ENCODE measurements at regions not wholly inside any gene's neighbourhood (a gene's known extent, or its start where the extent isn't known, plus 50 kb on each side); places are given as distances from the start of the nearest gene placed in this dataset.

DNA sequence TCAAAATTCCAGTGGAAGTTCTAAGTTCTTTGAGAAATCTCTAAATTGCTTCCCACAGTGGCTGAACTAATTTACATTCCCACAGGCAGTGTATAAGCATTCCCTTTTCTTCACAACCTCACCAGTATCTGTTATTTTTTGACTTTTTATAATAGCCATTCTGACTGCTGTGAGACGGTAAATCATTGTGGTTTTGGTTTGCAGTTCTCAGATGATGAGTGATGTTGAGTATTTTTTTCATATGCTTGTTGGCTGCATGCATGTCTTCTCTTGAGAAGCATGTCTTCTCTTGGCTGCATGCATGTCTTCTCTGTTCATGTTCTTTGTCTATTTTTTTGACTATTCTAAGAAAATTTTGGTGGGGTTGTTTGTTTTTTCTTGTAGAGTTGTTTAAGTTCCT lies 499.6 kb upstream of the CCDC54 start:
- TF ChIP-seq, protein P1, sequence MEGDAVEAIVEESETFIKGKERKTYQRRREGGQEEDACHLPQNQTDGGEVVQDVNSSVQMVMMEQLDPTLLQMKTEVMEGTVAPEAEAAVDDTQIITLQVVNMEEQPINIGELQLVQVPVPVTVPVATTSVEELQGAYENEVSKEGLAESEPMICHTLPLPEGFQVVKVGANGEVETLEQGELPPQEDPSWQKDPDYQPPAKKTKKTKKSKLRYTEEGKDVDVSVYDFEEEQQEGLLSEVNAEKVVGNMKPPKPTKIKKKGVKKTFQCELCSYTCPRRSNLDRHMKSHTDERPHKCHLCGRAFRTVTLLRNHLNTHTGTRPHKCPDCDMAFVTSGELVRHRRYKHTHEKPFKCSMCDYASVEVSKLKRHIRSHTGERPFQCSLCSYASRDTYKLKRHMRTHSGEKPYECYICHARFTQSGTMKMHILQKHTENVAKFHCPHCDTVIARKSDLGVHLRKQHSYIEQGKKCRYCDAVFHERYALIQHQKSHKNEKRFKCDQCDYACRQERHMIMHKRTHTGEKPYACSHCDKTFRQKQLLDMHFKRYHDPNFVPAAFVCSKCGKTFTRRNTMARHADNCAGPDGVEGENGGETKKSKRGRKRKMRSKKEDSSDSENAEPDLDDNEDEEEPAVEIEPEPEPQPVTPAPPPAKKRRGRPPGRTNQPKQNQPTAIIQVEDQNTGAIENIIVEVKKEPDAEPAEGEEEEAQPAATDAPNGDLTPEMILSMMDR (IDR thresholded peaks at IDR 0.05; ENCODE audit: low read depth, low read length), result no peak
- H3K4me3 ChIP-seq (ENCODE audit: low read depth, low read length), result no peak overlapping the region

DNA sequence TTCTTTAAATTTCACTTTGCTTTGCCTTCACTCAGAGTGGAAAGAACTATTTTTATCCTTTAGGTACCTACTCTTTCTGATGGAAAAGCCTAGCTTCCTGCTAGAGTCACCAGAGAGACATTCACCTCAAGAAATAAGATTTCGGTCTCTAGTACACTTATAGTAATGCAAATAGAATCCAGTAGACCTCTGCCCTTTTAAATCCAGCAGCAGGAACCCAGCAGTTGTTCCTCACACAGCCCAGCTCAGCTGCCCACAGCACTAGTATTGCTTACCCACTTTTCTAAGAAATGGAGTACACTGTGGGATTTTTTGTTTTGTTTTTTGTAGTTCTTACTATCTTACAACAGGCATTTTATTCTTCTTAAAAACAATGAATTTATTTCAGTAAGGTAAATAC lies 497.0 kb upstream of the CCDC54 start:
- no peak overlapping the region for H3K4me3 ChIP-seq (ENCODE audit: low read depth, low read length)
- TF ChIP-seq, protein P1 (IDR thresholded peaks at IDR 0.05; ENCODE audit: low read depth, low read length), result no peak

DNA sequence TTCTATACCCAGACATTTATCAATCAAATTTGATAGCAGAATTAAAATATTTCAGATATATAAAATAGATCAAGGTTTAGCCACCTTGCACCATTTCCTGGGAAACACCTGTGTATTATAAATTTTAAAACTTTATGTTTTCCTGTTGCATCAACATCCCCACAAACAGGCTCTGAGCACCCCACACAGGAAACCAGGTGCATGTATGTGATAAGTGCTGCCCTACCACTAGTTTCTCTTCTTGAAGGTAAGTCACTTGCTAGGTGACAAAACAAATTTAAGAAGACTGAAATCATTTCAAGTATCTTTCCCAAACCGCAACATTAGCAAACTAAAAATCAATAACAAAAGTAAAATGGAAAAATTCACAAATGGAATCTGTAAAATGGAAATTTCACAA lies 496.1 kb upstream of the CCDC54 start:
- TF ChIP-seq, protein P1 (IDR thresholded peaks at IDR 0.05; ENCODE audit: low read depth, low read length), result no peak

DNA sequence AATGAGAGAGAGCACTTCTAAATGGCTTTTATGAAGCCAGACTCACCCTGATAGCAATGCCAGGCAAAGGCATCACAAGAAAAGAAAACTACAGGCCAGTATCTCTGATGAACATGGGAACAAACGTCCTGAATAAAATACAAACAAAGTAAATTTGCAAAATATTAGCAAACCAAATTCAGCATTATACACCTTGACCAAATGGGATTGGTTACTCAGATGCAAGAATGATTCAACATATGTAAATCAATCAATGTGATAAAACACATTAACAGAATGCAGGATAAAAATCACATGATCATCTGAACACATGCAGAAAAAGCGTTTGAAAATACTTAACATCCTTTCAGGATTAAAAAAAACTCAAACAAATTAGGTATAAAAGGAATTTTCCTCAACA lies 494.9 kb upstream of the CCDC54 start:
- TF ChIP-seq, protein P1 (IDR thresholded peaks at IDR 0.05; ENCODE audit: low read depth, low read length), result no peak
- H3K4me3 ChIP-seq (ENCODE audit: low read depth, low read length), result no peak overlapping the region

More for the DNA sequence above, 496.1 kb upstream of the CCDC54 start:
- H3K4me3 ChIP-seq (ENCODE audit: low read depth, low read length), result no peak overlapping the region

DNA sequence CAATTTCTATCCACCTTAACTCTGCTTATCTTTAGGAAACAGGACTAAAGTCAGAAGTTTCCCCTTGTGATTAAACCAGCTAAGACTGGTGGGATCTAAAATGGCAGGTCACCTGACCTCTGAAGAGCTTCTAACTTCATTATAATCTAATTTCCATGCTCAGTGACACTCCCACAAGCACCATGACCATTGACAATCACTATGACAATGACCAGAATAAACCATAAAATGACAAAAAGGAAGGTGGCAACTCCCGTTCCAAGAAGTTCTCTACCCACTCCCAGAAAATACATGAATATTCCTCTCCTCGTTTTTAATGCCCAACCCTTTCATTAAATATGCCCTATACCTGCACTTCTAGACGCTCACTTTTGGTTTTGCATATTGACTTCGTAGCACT lies 471.2 kb upstream of the CCDC54 start:
- TF ChIP-seq, protein P1 (IDR thresholded peaks at IDR 0.05; ENCODE audit: low read depth, low read length), result no peak
- H3K4me3 ChIP-seq (ENCODE audit: low read depth, low read length), result no peak overlapping the region

DNA sequence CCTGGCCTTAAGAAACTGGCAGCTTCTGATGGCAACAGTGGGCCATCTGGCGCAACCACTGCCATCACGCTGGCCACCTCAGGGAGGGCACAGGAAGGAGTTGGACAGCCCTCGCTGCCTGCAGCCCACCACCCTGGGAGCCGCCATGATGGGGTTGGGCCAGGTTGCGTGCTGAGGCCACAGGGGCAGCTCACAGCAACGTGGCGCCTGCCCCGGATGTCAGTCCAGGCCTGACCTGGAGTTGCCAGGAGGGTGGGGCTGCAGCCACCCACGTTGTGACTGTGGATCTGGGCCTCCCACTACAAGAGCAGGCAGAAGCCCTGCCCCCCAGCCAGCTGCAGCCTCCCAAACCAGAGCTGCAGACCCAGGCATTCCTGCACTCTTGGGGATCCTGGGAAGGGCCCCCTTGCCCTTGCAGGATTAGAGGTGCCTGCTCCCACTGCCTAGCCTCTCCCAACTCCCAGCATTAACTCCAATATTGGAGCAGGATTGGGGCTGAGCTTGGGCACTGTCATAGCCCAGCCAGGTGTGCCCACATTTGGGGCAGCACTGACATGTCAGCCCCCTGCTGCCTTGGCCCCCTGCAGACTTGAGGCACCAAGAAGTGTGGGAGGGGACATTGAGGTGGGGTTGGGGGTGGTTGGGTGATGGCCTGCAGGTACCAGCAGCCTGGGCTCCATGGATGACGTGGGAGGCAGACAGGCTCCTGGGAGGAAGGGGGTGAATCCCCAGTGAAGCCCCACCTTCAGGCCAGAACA lies 468.9 kb upstream of the CCDC54 start:
- H3K4me3 ChIP-seq (ENCODE audit: low read depth, low read length), result no peak overlapping the region
- TF ChIP-seq, protein P1 (IDR thresholded peaks at IDR 0.05; ENCODE audit: low read depth, low read length), result no peak

DNA sequence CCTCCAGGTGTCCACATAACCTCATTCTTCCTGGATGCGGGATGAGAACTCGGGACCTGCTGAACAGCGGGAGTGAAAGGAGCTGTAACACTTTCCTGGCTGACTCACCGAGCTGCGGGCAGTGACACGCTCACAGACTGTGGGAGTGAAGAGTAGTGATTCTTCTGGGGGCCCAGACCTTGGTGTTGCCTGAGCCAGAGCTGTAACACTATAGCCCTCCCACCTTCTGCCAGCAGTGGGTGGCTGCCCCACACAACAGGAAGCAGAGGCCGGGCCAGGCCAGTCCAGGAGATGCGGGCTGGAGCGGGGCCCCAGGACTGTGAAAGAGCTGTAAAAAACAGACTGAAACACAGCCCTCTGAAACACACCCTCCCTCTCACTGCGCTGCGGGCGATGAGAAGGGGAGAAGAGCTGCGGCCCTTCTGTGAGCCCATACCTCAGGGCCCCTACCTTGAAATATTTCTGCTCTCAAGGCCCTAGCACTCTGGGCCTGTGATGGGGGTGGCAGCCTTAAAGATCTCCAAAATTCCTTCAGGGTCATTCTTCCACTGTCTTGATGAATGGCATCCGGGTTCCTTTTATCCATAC lies 464.0 kb upstream of the CCDC54 start:
- no peak overlapping the region for H3K4me3 ChIP-seq (ENCODE audit: low read depth, low read length)
- TF ChIP-seq, protein P1 (IDR thresholded peaks at IDR 0.05; ENCODE audit: low read depth, low read length), result no peak

Measured in WI38 (cell line).